ENCODE measurements at regions not wholly inside any gene's neighbourhood (a gene's known extent, or its start where the extent isn't known, plus 50 kb on each side); places are given as distances from the start of the nearest gene placed in this dataset.

DNA sequence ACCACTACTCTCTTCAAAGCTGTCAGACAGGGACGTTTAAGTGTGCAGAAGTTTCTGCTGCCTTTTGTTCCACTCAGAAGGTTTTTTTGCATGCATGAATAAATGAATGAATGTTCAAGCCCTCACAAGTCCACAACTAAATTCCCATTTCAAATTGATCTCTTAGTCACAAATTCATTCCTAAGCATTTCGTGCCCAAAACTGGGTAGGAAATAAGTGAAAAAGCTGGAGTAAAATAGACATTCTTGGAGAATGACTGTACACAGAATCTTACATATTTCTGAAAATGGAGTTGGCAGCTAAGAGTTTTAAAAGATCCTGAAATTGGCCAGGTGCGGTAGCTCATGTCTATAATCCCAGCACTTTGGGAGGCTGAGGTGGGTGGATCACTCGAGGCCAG lies 117.6 kb downstream of the PERP start:
- DNase-seq (ENCODE audit: low spot score) (no peak), FAIRE-seq (no peak), ATAC-seq (no peak)
- H3K4me3 ChIP-seq (replicated peaks in 1 of 3; ENCODE audit: insufficient read depth in 1 of 3, low read depth in 2 of 3, low read length in 3 of 3) = no peak overlapping the region
- WGBS (ENCODE audit: low lambda C conversion rate) = 9% methylated on average over 4 of the region's 4 CpGs
- no peaks in the 10 kb centered on the region for H3K36me3 ChIP-seq (replicated peaks in 1 of 2; ENCODE audit: control insufficient read depth in 1 of 2, insufficient read depth in 2 of 2, low read length in 2 of 2)
- no peak overlapping the region for H2AFZ ChIP-seq (ENCODE audit: low read length)
- intact Hi-C loops (cut with micrococcal nuclease; ENCODE audit: unreplicated experiment) = no loop called here
- H3K79me2 ChIP-seq (ENCODE audit: insufficient read depth, low read length) = no peaks in the 10 kb centered on the region
- H3K9ac ChIP-seq (ENCODE audit: insufficient read depth, low read depth, low read length) = no peak overlapping the region
- H3K27me3 ChIP-seq (ENCODE audit: control insufficient read depth in 1 of 2, insufficient read depth in 2 of 2, low read length in 2 of 2) = peaks cover 0 to 15% of the 10 kb centered on the region in 2 experiments; a peak in 1 of 5 replicates
- H4K20me1 ChIP-seq (ENCODE audit: insufficient read depth, low read length) = no peaks in the 10 kb centered on the region
- ChIA-PET CTCF (ENCODE audit: low intra/inter-chr PET ratio, low total read pairs) (no interaction called here), POLR2A (no interaction called here)
- in situ Hi-C loops (cut with HindIII; ENCODE audit: extremely low pct_ligation_motif_present, low pct_unique_long_range_greater_than_20kb) = no loop called here
- no peak overlapping the region for H3K4me2 ChIP-seq (ENCODE audit: low read depth, low read length)
- TF ChIP-seq HNRNPLL (IDR thresholded peaks at IDR 0.05; ENCODE audit: low read depth, low read length, poor library complexity, severe bottlenecking) (no peak), PCBP2 (optimal IDR thresholded peaks at IDR 0.05; ENCODE audit: low read depth, low read length, poor library complexity, severe bottlenecking) (no peak), SALL2 (CRISPR knock-in tag; IDR thresholded peaks at IDR 0.05) (no peak), ZNF550 (CRISPR knock-in tag; IDR thresholded peaks at IDR 0.05; ENCODE audit: borderline replicate concordance) (no peak), ZNF709 (CRISPR knock-in tag; IDR thresholded peaks at IDR 0.05) (no peak), ZNF563 (CRISPR knock-in tag; IDR thresholded peaks at IDR 0.05) (no peak), THRA (CRISPR knock-in tag; IDR thresholded peaks at IDR 0.05; ENCODE audit: borderline replicate concordance) (no peak), ZNF232 (CRISPR knock-in tag; IDR thresholded peaks at IDR 0.05; ENCODE audit: borderline replicate concordance) (no peak)
- TF ChIP-seq, protein P1, sequence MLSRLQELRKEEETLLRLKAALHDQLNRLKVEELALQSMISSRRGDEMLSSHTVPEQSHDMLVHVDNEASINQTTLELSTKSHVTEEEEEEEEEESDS (CRISPR knock-in tag; IDR thresholded peaks at IDR 0.05; ENCODE audit: borderline replicate concordance) = no peak
- H3K4me1 ChIP-seq (ENCODE audit: insufficient read depth, low read length) = no peaks in the 10 kb centered on the region
- BruUV-seq (replicated peaks) = no TSS peak
- no peaks in the 10 kb centered on the region for H3K9me3 ChIP-seq (ENCODE audit: low read length)
- no peak overlapping the region for H3K27ac ChIP-seq (ENCODE audit: extremely low read length, insufficient read depth, low read length)
